Esophagus muscularis mucosa (tissue), 4 donors: ENCODE measurements at regions not wholly inside any gene's neighbourhood (a gene's known extent, or its start where the extent isn't known, plus 50 kb on each side); places are given as distances from the start of the nearest gene placed in this dataset.

Experiments
- DNase-seq: peaks from one replicate; pipeline ENCODE4 v3.0.0-alpha.2; 2017; ENCODE audit errors: extremely low spot score
- H3K27ac ChIP-seq, 4 donors: fragments of 200-600 bp; sonication (generic); replicated peaks in 1 of 4; 1 replicate in 3 of 4; 2 replicates in 1 of 4; pipeline ENCODE4 v1.5.1; 2016 to 2019; ENCODE audit warnings: mild to moderate bottlenecking in 1 of 4
- H3K27me3 ChIP-seq, 4 donors: fragments of 200-600 bp; sonication (generic); one replicate each; pipeline versions ENCODE4 v1.5.1 to v1.6.0; 2016 to 2019
- H3K36me3 ChIP-seq, 4 donors: fragments of 200-600 bp; sonication (generic); one replicate each; pipeline ENCODE4 v1.5.1; 2016 to 2019
- H3K4me1 ChIP-seq, 4 donors: fragments of 200-600 bp; sonication (generic); one replicate each; pipeline ENCODE4 v1.5.1; 2016 to 2019
- H3K4me3 ChIP-seq, 4 donors: fragments of 200-600 bp; sonication (generic); 1 replicate in 2 of 4; 2 replicates in 2 of 4; pipeline ENCODE4 v1.5.1; 2016 to 2019; ENCODE audit warnings: mild to moderate bottlenecking in 4 of 4, moderate library complexity in 1 of 4
- H3K9me3 ChIP-seq, 4 donors: fragments of 200-600 bp; sonication (generic); 1 replicate in 3 of 4; 2 replicates in 1 of 4; pipeline ENCODE4 v1.5.1; 2016 to 2019
- EP300 ChIP-seq: sonication (generic); formaldehyde crosslinking; IDR thresholded peaks from one replicate; pipeline ENCODE4 v1.6.1; 2017; ENCODE audit warnings: antibody characterized with exemption
- POLR2A ChIP-seq: fragments of 450-650 bp; IDR thresholded peaks from one replicate; pipeline ENCODE4 v1.6.1; 2017; ENCODE audit warnings: antibody characterized with exemption, moderate library complexity, mild to moderate bottlenecking, low read depth
- POLR2AphosphoS5 ChIP-seq, 2 donors: sonication (generic); formaldehyde crosslinking; IDR thresholded peaks; one replicate each; pipeline ENCODE4 v1.6.1; 2017; ENCODE audit warnings: antibody characterized with exemption in 2 of 2
- WGBS: methylation state at CpG from one replicate; pipeline ENCODE4 v1.1.5; 2018; 5-methylcytosine and 5-hydroxymethylcytosine counted together
- intact Hi-C: fragments of 100-400 bp; cut with DNase I; formaldehyde crosslinking; loops from one replicate; pipeline ENCODE4 v1.15.1; 2023
- TF ChIP-seq, protein P1 (sequence below), 3 experiments: fragments of 200-600 bp in 2 of 3; fragments of 450-650 bp in 1 of 3; sonication (generic) in 2 of 3; IDR thresholded peaks; one replicate each; pipeline ENCODE4 v1.5.1; 2017 to 2019; ENCODE audit warnings: antibody characterized with exemption in 3 of 3, mild to moderate bottlenecking in 2 of 3, moderate library complexity in 1 of 3

DNA sequence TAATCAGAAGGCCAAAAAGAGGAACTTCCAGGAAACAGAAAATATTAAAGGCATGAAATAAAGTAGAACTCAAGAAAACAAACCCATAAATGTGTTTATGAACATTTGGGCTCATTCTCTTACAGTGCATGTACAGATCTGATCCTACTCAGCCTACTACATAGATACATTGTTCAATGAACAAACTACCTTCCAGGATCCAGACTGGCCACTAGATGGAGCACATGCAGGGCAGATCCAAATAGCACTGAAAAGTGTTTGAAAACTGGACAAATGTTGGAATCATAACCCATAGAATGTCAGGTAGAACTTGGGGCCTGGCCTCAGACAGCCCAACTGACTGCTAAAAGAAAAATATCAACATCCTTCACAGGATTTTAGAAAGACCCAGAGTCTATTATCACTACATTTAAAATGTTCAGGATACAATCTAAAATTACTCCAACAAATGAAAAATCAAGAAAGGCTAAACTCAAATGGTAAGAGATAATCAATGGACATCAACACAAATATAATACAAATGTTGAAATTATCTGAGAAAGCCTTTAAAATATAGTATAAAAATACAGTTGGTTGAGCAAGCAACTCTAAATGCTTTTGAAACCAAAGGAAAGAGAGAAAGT, 122.4 kb upstream of the NUDT7 start:
- peak; percentile 12 for DNase-seq
- Histone ChIP-seq H3K27me3 (no peaks in the 10 kb centered on the region), H3K27ac (no peak overlapping the region), H3K36me3 (no peaks in the 10 kb centered on the region), H3K4me1 (peaks cover 0 to 2% (median 0%) of the 10 kb centered on the region in 4 donors), H3K4me3 (no peak overlapping the region), H3K9me3 (peaks cover 0 to 15% (median 0%) of the 10 kb centered on the region in 4 donors)
- intact Hi-C loops, result no loop called here
- TF ChIP-seq, protein P1, sequence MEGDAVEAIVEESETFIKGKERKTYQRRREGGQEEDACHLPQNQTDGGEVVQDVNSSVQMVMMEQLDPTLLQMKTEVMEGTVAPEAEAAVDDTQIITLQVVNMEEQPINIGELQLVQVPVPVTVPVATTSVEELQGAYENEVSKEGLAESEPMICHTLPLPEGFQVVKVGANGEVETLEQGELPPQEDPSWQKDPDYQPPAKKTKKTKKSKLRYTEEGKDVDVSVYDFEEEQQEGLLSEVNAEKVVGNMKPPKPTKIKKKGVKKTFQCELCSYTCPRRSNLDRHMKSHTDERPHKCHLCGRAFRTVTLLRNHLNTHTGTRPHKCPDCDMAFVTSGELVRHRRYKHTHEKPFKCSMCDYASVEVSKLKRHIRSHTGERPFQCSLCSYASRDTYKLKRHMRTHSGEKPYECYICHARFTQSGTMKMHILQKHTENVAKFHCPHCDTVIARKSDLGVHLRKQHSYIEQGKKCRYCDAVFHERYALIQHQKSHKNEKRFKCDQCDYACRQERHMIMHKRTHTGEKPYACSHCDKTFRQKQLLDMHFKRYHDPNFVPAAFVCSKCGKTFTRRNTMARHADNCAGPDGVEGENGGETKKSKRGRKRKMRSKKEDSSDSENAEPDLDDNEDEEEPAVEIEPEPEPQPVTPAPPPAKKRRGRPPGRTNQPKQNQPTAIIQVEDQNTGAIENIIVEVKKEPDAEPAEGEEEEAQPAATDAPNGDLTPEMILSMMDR (IDR thresholded peaks at IDR 0.05), result peak in 2 of 3 experiments; percentile 31 to 45
- TF ChIP-seq POLR2AphosphoS5 (IDR thresholded peaks at IDR 0.05) (no peak), EP300 (no peak), POLR2A (no peak)

DNA sequence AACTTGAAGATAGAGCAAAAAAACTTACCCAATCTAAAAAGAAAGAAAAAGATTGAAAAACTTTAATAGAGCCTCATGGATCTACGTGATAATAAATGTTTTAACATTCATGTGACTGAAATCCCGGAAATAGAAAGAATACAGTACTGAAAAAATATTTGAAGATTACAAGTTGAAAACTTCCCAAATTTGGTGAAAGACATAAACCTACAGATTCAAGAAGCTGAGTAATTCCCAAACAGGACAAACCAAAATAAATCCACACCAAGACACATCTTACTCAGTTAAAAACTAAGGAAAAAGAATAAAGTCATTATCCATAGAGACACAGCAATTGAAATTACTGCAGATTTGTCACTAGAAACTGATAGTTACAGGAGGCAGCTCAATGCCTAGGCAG, 121.8 kb upstream of the NUDT7 start:
- no peak overlapping the region for H3K27ac ChIP-seq
- no peak overlapping the region for H3K4me3 ChIP-seq
- H3K36me3 ChIP-seq, result no peaks in the 10 kb centered on the region
- TF ChIP-seq, protein P1 (IDR thresholded peaks at IDR 0.05), result no peak
- TF ChIP-seq POLR2AphosphoS5 (IDR thresholded peaks at IDR 0.05) (no peak), EP300 (no peak), POLR2A (no peak)
- peaks cover 0 to 15% (median 0%) of the 10 kb centered on the region in 4 donors for H3K9me3 ChIP-seq
- no peak for DNase-seq
- intact Hi-C loops, result no loop called here
- WGBS, result 80% methylated on average over 2 of the region's 2 CpGs
- H3K27me3 ChIP-seq, result no peaks in the 10 kb centered on the region
- no peaks in the 10 kb centered on the region for H3K4me1 ChIP-seq

DNA sequence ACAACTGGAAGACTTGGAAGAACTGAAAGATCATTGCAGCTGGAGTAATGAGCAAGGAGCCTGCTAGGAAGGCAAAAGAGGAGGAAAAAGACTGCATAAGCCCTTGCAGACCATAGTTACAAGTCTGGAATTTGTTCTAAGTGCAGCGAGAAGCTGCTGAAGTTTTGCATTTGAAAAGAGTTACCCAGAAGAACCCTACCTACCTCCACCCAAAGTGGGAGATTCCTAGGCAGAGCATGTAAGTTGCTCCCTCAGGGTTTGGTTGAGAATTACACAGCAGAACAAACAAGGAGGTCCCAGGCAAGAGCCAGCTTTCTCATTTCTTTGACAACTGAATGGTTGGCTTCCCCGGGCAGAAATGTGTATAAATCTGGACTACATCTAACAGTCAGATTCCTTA, 118.7 kb upstream of the NUDT7 start:
- no peak overlapping the region for H3K27ac ChIP-seq
- intact Hi-C loops, result no loop called here
- WGBS, result 44% methylated on average over 2 of the region's 2 CpGs

DNA sequence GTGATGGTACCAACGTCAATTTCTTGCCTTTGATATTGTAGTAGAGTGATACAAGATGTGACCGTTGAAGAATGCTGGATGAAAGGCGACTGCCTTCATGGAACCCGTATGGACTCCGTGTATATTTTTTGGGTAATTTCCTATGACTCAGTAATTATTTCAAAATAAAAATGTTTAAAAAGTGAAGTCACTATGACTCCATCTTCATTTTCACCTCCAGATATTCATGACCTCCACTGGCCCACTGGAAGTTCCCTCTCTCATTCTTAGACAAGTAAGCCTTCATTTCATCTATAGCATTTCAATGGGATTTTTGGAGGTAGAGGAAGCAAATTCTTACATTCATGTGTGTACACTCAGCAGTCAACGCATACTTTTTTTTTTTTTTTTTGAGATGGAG, 111.8 kb upstream of the NUDT7 start:
- intact Hi-C loops, result no loop called here
- WGBS, result 87% methylated on average over 6 of the region's 6 CpGs

More for the DNA sequence above, 118.7 kb upstream of the NUDT7 start:
- no peaks in the 10 kb centered on the region for H3K4me1 ChIP-seq
- H3K9me3 ChIP-seq, result peaks cover 0 to 12% (median 0%) of the 10 kb centered on the region in 4 donors
- no peaks in the 10 kb centered on the region for H3K27me3 ChIP-seq
- no peak for TF ChIP-seq POLR2A
- TF ChIP-seq, protein P1 (IDR thresholded peaks at IDR 0.05), result no peak
- TF ChIP-seq POLR2AphosphoS5 (IDR thresholded peaks at IDR 0.05), result no peak
- no peak for TF ChIP-seq EP300
- peak; percentile 66 for DNase-seq
- no peak overlapping the region for H3K4me3 ChIP-seq
- H3K36me3 ChIP-seq, result no peaks in the 10 kb centered on the region

More for the DNA sequence above, 111.8 kb upstream of the NUDT7 start:
- Histone ChIP-seq H3K27ac (no peak overlapping the region), H3K9me3 (no peaks in the 10 kb centered on the region), H3K4me3 (no peak overlapping the region), H3K27me3 (no peaks in the 10 kb centered on the region), H3K36me3 (no peaks in the 10 kb centered on the region), H3K4me1 (no peaks in the 10 kb centered on the region)
- peak; percentile 3 for DNase-seq
- TF ChIP-seq POLR2AphosphoS5 (IDR thresholded peaks at IDR 0.05) (no peak), EP300 (no peak), POLR2A (no peak)
- TF ChIP-seq, protein P1 (IDR thresholded peaks at IDR 0.05), result no peak
